Upper lobe of left lung (tissue), 6 donors: ENCODE measurements at regions not wholly inside any gene's neighbourhood (a gene's known extent, or its start where the extent isn't known, plus 50 kb on each side); places are given as distances from the start of the nearest gene placed in this dataset.
"Not testable (repeated sequence)": the region's sequence is repeated elsewhere in the genome, so short reads cannot be mapped to it uniquely, and the experiment has no call there.

Source experiments
- ATAC-seq, 2 donors: fragments of 200-7000 bp; cut with Tn5 transposase; one replicate each; pipeline ENCODE4 v1.9.1; 2022; ENCODE audit warnings: mild to moderate bottlenecking in 2 of 2, moderate library complexity in 2 of 2; ENCODE audit not compliant: low FRiP score in 2 of 2
- DNase-seq, 2 donors: peaks; one replicate each; pipeline ENCODE4 v3.0.0-alpha.2; 2019 to 2020
- H3K27ac ChIP-seq, 4 donors: fragments of 200-600 bp; sonication (generic); one replicate each; pipeline ENCODE4 v1.5.1; 2016 to 2019
- H3K27me3 ChIP-seq, 4 donors: fragments of 200-600 bp; sonication (generic); one replicate each; pipeline ENCODE4 v1.5.1; 2017 to 2019
- H3K36me3 ChIP-seq, 4 donors: fragments of 200-600 bp; sonication (generic); one replicate each; pipeline ENCODE4 v1.5.1; 2016 to 2019
- H3K4me1 ChIP-seq, 4 donors: fragments of 200-600 bp; sonication (generic); one replicate each; pipeline ENCODE4 v1.5.1; 2018 to 2019
- H3K4me3 ChIP-seq, 4 donors: fragments of 200-600 bp; sonication (generic); one replicate each; pipeline ENCODE4 v1.5.1; 2017 to 2019; ENCODE audit warnings: mild to moderate bottlenecking in 2 of 4, moderate library complexity in 1 of 4
- H3K9me3 ChIP-seq, 4 donors: fragments of 200-600 bp; sonication (generic); one replicate each; pipeline ENCODE4 v1.5.1; 2018 to 2019
- EP300 ChIP-seq, 4 donors: sonication (generic); formaldehyde crosslinking; IDR thresholded peaks; one replicate each; pipeline ENCODE4 v1.5.1; 2017; ENCODE audit warnings: antibody characterized with exemption in 4 of 4, control low read depth in 2 of 4
- POLR2A ChIP-seq, 4 donors: fragments of 450-650 bp; IDR thresholded peaks; one replicate each; pipeline ENCODE4 v1.5.1; 2016 to 2017; ENCODE audit warnings: antibody characterized with exemption in 4 of 4, mild to moderate bottlenecking in 2 of 4
- POLR2AphosphoS5 ChIP-seq, 2 donors: sonication (generic); formaldehyde crosslinking; IDR thresholded peaks; one replicate each; pipeline ENCODE4 v1.5.1; 2017; ENCODE audit warnings: antibody characterized with exemption in 2 of 2
- WGBS, 2 donors: methylation state at CpG; one replicate each; pipeline ENCODE4 v1.1.5; 2017 to 2018; 5-methylcytosine and 5-hydroxymethylcytosine counted together
- TF ChIP-seq, protein P1 (sequence below), 6 experiments: fragments of 450-650 bp in 4 of 6; fragments of 200-600 bp in 2 of 6; sonication (generic) in 2 of 6; IDR thresholded peaks; one replicate each; pipeline ENCODE4 v1.5.1; 2016 to 2019; ENCODE audit warnings: antibody characterized with exemption in 6 of 6
- donor health status: DM: no; HTN: no; CAD: no; lungs with moderate emphysema.
- donor health status: DM: no; HTN: yes; CAD: no; lungs with severe emphysema.

DNA sequence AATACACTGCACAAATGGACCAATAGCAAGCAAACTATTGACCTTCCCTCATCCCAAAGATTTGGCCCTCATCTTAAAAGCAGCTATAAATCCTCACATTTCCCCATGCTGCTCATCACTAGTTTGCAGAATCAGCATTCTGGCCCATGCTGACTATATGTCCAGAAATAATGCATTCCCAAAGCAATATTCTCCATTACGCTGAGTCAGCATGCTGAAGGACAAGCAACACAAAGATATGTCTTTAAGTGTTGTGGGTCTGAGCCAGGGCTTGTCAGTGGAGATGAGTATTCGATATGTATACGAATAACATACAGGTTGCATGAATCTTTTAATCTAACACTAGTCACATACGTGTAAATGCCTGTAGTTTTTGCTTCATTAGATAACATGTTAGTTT lies 1045.0 kb upstream of the DDX18 start:
- DNase-seq (no peak), ATAC-seq (no peak)
- Histone ChIP-seq H3K4me3 (no peak overlapping the region), H3K36me3 (no peaks in the 10 kb centered on the region), H3K27ac (no peak overlapping the region), H3K4me1 (no peaks in the 10 kb centered on the region), H3K27me3 (no peaks in the 10 kb centered on the region), H3K9me3 (no peaks in the 10 kb centered on the region)
- 70 to 92% methylated on average over 4 of the region's 4 CpGs for WGBS, 2 donors
- no peak for TF ChIP-seq POLR2AphosphoS5 (IDR thresholded peaks at IDR 0.05)
- TF ChIP-seq EP300 (IDR thresholded peaks at IDR 0.05), result no peak
- TF ChIP-seq POLR2A (IDR thresholded peaks at IDR 0.05), result no peak
- TF ChIP-seq, protein P1, sequence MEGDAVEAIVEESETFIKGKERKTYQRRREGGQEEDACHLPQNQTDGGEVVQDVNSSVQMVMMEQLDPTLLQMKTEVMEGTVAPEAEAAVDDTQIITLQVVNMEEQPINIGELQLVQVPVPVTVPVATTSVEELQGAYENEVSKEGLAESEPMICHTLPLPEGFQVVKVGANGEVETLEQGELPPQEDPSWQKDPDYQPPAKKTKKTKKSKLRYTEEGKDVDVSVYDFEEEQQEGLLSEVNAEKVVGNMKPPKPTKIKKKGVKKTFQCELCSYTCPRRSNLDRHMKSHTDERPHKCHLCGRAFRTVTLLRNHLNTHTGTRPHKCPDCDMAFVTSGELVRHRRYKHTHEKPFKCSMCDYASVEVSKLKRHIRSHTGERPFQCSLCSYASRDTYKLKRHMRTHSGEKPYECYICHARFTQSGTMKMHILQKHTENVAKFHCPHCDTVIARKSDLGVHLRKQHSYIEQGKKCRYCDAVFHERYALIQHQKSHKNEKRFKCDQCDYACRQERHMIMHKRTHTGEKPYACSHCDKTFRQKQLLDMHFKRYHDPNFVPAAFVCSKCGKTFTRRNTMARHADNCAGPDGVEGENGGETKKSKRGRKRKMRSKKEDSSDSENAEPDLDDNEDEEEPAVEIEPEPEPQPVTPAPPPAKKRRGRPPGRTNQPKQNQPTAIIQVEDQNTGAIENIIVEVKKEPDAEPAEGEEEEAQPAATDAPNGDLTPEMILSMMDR (IDR thresholded peaks at IDR 0.05), result no peak

DNA sequence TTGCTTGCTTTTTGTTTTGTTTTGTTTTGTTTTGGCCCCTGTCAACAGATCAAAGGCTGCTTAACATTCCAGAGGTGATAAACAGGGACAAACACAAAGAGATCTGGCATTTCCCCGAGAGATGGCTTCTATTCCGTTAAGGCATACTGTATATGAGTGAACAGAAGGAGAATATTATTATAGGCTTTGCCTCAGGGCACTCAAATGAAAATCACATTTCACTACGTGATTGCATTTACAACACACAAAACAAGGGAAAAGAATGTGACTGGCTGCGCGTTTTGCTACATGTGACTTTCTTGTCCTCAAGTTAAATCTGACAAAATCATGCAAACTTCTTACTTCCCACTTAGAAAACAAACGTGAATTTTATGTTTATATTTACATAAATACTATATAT lies 1037.9 kb upstream of the DDX18 start:
- WGBS, 2 donors, result 73 to 76% methylated on average over 6 of the region's 6 CpGs
- Histone ChIP-seq H3K4me1 (no peaks in the 10 kb centered on the region), H3K27ac (no peak overlapping the region), H3K36me3 (no peaks in the 10 kb centered on the region), H3K9me3 (no peaks in the 10 kb centered on the region), H3K4me3 (no peak overlapping the region), H3K27me3 (no peaks in the 10 kb centered on the region)
- TF ChIP-seq, protein P1 (IDR thresholded peaks at IDR 0.05), result no peak
- TF ChIP-seq POLR2AphosphoS5 (IDR thresholded peaks at IDR 0.05) (no peak), EP300 (IDR thresholded peaks at IDR 0.05) (no peak), POLR2A (IDR thresholded peaks at IDR 0.05) (no peak)
- ATAC-seq, result no peak
- DNase-seq, result no peak

DNA sequence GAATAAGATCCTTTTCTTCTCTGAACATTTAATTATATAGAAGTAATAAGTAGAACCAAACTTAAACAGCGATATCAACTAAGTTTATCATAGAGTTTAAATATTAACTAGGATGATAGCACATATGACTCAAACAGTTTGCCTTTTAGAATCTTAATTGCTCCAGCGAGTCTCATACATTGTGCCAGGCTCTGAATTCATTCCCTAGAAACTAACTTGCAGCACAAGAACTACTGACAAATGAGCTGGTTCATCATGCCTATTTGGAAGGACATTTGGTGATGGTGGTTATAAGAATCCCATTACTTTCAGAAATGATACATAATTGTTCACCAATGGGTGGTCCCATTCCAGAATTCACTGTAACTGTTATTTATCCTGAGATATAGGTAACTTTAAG lies 1026.6 kb upstream of the DDX18 start:
- 66 to 70% methylated on average over 2 of the region's 2 CpGs for WGBS, 2 donors
- DNase-seq (no peak), ATAC-seq (no peak)
- Histone ChIP-seq H3K36me3 (no peaks in the 10 kb centered on the region), H3K27ac (no peak overlapping the region), H3K9me3 (no peaks in the 10 kb centered on the region), H3K4me1 (no peaks in the 10 kb centered on the region), H3K4me3 (no peak overlapping the region), H3K27me3 (no peaks in the 10 kb centered on the region)
- TF ChIP-seq, protein P1 (IDR thresholded peaks at IDR 0.05), result no peak
- TF ChIP-seq POLR2AphosphoS5 (IDR thresholded peaks at IDR 0.05), result no peak
- TF ChIP-seq POLR2A (IDR thresholded peaks at IDR 0.05), result no peak
- TF ChIP-seq EP300 (IDR thresholded peaks at IDR 0.05), result no peak

DNA sequence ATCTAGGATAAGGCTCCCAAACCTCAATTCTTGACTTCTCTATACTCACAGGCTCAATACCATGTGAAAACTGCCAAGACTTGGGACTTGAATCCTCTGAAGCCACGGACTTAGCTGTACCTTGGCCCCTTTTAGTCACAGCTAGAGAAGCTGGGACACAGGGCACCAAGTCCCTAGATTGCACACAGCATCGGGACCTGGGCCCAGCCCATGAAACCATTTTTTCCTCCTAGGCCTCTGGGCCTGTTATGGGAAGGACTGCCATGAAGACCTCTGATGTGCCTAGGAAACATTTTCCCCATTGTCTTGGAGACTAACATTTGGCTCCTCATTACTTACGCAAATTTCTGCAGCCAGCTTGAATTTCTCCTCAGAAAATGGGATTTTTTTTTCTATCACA lies 1011.8 kb upstream of the DDX18 start:
- Histone ChIP-seq H3K4me3 (no peak overlapping the region), H3K9me3 (peaks cover 0 to 28% (median 2%) of the 10 kb centered on the region in 4 donors), H3K27ac (no peak overlapping the region), H3K4me1 (no peaks in the 10 kb centered on the region), H3K27me3 (no peaks in the 10 kb centered on the region), H3K36me3 (no peaks in the 10 kb centered on the region)
- no peak for DNase-seq
- WGBS, 2 donors, result 60 to 70% methylated on average over 3 of the region's 3 CpGs
- TF ChIP-seq, protein P1 (IDR thresholded peaks at IDR 0.05), result no peak
- no peak for TF ChIP-seq POLR2AphosphoS5 (IDR thresholded peaks at IDR 0.05)
- TF ChIP-seq EP300 (IDR thresholded peaks at IDR 0.05), result no peak
- no peak for TF ChIP-seq POLR2A (IDR thresholded peaks at IDR 0.05)
- no peak for ATAC-seq

DNA sequence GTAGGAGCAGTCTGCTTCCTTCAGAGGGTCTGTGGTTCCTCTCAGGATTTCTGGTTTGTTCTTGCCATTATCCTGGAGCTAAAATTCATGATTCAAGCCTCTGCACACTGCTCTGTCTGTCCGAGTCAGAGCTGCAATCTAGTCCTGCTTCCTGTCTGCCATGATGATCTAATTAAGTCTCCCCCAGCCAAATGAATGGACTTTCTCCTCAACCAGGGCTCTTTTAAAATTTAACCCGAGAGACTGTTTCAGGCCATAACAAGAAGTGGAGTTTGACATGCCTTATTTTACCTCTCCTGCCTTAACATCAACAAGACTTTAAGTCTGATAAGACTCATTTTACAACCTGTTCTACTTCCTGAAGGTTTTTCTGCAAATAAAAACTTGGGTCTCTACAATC lies 1009.6 kb upstream of the DDX18 start:
- Histone ChIP-seq H3K36me3 (no peaks in the 10 kb centered on the region), H3K4me1 (no peaks in the 10 kb centered on the region), H3K4me3 (no peak overlapping the region), H3K9me3 (peaks cover 0 to 28% (median 2%) of the 10 kb centered on the region in 4 donors), H3K27ac (no peak overlapping the region), H3K27me3 (no peaks in the 10 kb centered on the region)
- WGBS, 2 donors, result 55 to 74% methylated on average over 2 of the region's 2 CpGs
- ATAC-seq (no peak), DNase-seq (no peak)
- TF ChIP-seq POLR2AphosphoS5 (IDR thresholded peaks at IDR 0.05) (no peak), EP300 (IDR thresholded peaks at IDR 0.05) (no peak), POLR2A (IDR thresholded peaks at IDR 0.05) (no peak)
- TF ChIP-seq, protein P1 (IDR thresholded peaks at IDR 0.05), result no peak

DNA sequence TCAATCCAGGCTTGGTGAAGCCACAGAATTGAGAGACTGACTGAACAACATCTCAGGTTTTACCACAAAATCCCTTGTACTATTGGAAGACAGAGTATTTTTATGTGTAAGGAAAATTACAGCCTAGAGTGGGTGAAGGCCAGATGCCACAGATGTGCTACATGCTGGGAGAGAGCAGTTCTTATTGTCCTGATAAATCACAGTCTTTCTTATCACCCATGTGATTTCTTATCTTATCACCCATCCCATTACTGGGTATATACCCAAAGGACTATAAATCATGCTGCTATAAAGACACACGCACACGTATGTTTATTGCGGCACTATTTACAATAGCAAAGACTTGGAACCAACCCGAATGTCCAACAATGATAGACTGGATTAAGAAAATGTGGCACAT lies 1008.0 kb upstream of the DDX18 start:
- WGBS, 2 donors, result 78 to 98% methylated on average over 4 of the region's 4 CpGs
- H3K4me1 ChIP-seq, H3K27ac ChIP-seq, H3K36me3 ChIP-seq, ATAC-seq, H3K4me3 ChIP-seq, DNase-seq, H3K27me3 ChIP-seq: not testable (repeated sequence)
- peaks cover 0 to 25% (median 2%) of the 10 kb centered on the region in 4 donors for H3K9me3 ChIP-seq
